ENCODE measurements at regions not wholly inside any gene's neighbourhood (a gene's known extent, or its start where the extent isn't known, plus 50 kb on each side); places are given as distances from the start of the nearest gene placed in this dataset.

DNA sequence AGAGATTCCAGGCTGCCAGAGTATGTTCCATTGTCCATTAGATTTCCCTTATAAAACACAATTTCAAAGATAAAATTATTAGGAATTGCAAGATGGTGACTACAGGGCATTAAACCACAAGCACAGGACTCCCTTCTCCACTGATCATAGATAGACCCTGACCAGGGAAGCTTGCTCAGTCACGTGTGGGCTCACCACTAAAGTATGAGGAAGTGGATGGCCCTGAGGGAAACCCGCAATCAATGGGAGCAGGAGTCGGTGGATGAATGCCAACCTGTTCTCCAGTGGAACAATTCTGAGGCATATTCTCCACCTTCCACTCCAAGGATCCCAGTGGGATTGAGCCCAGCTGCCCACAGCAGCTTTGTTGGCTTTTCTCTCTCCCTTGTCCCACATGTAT, 515.7 kb downstream of the BCOR start:
- peaks cover 6% of the 10 kb centered on the region for H3K4me1 Mint-ChIP-seq
- H3K9me3 Mint-ChIP-seq = peaks cover 21% of the 10 kb centered on the region
- H3K9me3 ChIP-seq (ENCODE audit: control insufficient read depth, low read length) = no peaks in the 10 kb centered on the region
- H3K4me3 Mint-ChIP-seq = no peak overlapping the region
- H3K4me1 ChIP-seq (ENCODE audit: control insufficient read depth, insufficient read depth, low read length) = no peaks in the 10 kb centered on the region
- DNase-seq = no peak
- H3K36me3 Mint-ChIP-seq (ENCODE audit: low read depth) = no peaks in the 10 kb centered on the region
- H3K36me3 ChIP-seq (ENCODE audit: control insufficient read depth, insufficient read depth, low read length) = no peaks in the 10 kb centered on the region
- 100% methylated on average over 3 of the region's 3 CpGs; no CpG with 5 or more reads in 1 of the 2 experiments for WGBS, 2 experiments (ENCODE audit: insufficient coverage in 1 of 2, insufficient read length in 1 of 2)
- no peak overlapping the region for H3K27ac ChIP-seq (ENCODE audit: low read depth, low read length)
- H3K4me3 ChIP-seq (ENCODE audit: low read length) = no peak overlapping the region
- TF ChIP-seq, protein P1, sequence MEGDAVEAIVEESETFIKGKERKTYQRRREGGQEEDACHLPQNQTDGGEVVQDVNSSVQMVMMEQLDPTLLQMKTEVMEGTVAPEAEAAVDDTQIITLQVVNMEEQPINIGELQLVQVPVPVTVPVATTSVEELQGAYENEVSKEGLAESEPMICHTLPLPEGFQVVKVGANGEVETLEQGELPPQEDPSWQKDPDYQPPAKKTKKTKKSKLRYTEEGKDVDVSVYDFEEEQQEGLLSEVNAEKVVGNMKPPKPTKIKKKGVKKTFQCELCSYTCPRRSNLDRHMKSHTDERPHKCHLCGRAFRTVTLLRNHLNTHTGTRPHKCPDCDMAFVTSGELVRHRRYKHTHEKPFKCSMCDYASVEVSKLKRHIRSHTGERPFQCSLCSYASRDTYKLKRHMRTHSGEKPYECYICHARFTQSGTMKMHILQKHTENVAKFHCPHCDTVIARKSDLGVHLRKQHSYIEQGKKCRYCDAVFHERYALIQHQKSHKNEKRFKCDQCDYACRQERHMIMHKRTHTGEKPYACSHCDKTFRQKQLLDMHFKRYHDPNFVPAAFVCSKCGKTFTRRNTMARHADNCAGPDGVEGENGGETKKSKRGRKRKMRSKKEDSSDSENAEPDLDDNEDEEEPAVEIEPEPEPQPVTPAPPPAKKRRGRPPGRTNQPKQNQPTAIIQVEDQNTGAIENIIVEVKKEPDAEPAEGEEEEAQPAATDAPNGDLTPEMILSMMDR (conservative IDR thresholded peaks at IDR 0.05) = no peak
- no peaks in the 10 kb centered on the region for H3K27me3 ChIP-seq (ENCODE audit: control insufficient read depth, insufficient read depth, low read length, poor library complexity, severe bottlenecking)
- H3K27me3 Mint-ChIP-seq (ENCODE audit: insufficient read depth) = peaks cover 3% of the 10 kb centered on the region
- H3K27ac Mint-ChIP-seq = no peak overlapping the region
- H3K9ac ChIP-seq (ENCODE audit: extremely low read depth, low read length, poor library complexity, severe bottlenecking) = no peak overlapping the region

DNA sequence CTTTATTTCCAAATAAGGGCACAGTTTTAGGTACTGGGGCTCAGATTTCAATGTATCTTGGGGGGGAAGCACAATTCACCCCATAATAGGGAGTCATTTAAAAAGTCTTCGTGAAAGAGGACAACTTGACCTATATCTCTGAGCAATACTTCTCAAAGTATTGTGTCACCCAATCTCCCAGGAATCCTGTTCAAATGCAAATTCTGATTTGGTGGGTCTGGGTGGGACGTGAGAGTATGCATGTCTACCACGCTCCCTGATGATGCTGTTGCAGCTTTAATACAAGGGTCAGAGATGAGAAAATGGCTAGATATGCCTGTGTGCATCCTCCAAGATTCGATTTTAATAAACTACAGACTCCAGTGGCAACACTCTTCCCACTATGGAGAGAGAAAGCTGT, 514.8 kb downstream of the BCOR start:
- no peak overlapping the region for H3K27ac ChIP-seq (ENCODE audit: low read depth, low read length)
- H3K27me3 ChIP-seq (ENCODE audit: control insufficient read depth, insufficient read depth, low read length, poor library complexity, severe bottlenecking) = no peaks in the 10 kb centered on the region
- H3K4me3 Mint-ChIP-seq = no peak overlapping the region
- H3K9me3 ChIP-seq (ENCODE audit: control insufficient read depth, low read length) = no peaks in the 10 kb centered on the region
- peaks cover 6% of the 10 kb centered on the region for H3K4me1 Mint-ChIP-seq
- H3K9me3 Mint-ChIP-seq = peaks cover 19% of the 10 kb centered on the region
- no peaks in the 10 kb centered on the region for H3K4me1 ChIP-seq (ENCODE audit: control insufficient read depth, insufficient read depth, low read length)
- WGBS, 2 experiments (ENCODE audit: insufficient coverage in 1 of 2, insufficient read length in 1 of 2) = 77% methylated on average over 4 of the region's 4 CpGs; no CpG with 5 or more reads in 1 of the 2 experiments
- no peaks in the 10 kb centered on the region for H3K36me3 Mint-ChIP-seq (ENCODE audit: low read depth)
- H3K27me3 Mint-ChIP-seq (ENCODE audit: insufficient read depth) = peaks cover 3% of the 10 kb centered on the region
- TF ChIP-seq, protein P1 (conservative IDR thresholded peaks at IDR 0.05) = no peak
- H3K9ac ChIP-seq (ENCODE audit: extremely low read depth, low read length, poor library complexity, severe bottlenecking) = no peak overlapping the region
- no peaks in the 10 kb centered on the region for H3K36me3 ChIP-seq (ENCODE audit: control insufficient read depth, insufficient read depth, low read length)
- no peak overlapping the region for H3K27ac Mint-ChIP-seq
- H3K4me3 ChIP-seq (ENCODE audit: low read length) = no peak overlapping the region
- DNase-seq = no peak

DNA sequence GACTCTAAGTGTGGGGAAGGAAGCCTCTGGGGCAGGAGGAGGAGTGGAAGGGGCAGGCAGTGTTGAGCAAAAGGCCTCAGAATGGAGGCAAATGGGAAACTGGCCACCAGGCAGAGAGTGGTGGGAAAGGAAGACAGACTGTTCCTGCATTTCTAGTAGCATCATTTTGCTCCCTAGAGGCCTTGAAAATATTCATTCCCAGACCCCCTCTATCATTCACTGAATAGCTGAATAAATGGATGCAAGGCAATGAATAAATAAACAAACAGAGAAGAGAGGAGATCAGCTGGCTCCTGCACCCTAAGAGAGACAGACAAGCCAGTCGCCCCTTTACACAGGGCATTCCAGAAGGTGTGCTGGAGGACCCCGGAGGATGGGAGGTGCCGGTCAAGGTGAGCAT, 511.9 kb downstream of the BCOR start:
- Histone ChIP-seq H3K4me1 (ENCODE audit: control insufficient read depth, insufficient read depth, low read length) (no peaks in the 10 kb centered on the region), H3K27me3 (ENCODE audit: control insufficient read depth, insufficient read depth, low read length, poor library complexity, severe bottlenecking) (no peaks in the 10 kb centered on the region), H3K9me3 (ENCODE audit: control insufficient read depth, low read length) (no peaks in the 10 kb centered on the region), H3K27ac (ENCODE audit: low read depth, low read length) (no peak overlapping the region), H3K9ac (ENCODE audit: extremely low read depth, low read length, poor library complexity, severe bottlenecking) (no peak overlapping the region), H3K4me3 (ENCODE audit: low read length) (no peak overlapping the region), H3K36me3 (ENCODE audit: control insufficient read depth, insufficient read depth, low read length) (no peaks in the 10 kb centered on the region)
- H3K4me1 Mint-ChIP-seq = peaks cover 6% of the 10 kb centered on the region
- TF ChIP-seq, protein P1 (conservative IDR thresholded peaks at IDR 0.05) = no peak
- no peak overlapping the region for H3K27ac Mint-ChIP-seq
- H3K4me3 Mint-ChIP-seq = no peak overlapping the region
- H3K36me3 Mint-ChIP-seq (ENCODE audit: low read depth) = no peaks in the 10 kb centered on the region
- DNase-seq = no peak
- H3K27me3 Mint-ChIP-seq (ENCODE audit: insufficient read depth) = peaks cover 3% of the 10 kb centered on the region
- H3K9me3 Mint-ChIP-seq = peaks cover 15% of the 10 kb centered on the region
- WGBS, 2 experiments (ENCODE audit: insufficient coverage in 1 of 2, insufficient read length in 1 of 2) = 85 to 100% methylated on average over 1 to 3 of the region's 3 CpGs

Data from endodermal cell (in vitro differentiated cells).